ENCODE measurements at regions not wholly inside any gene's neighbourhood (a gene's known extent, or its start where the extent isn't known, plus 50 kb on each side); places are given as distances from the start of the nearest gene placed in this dataset.
"Not testable (repeated sequence)": the region's sequence is repeated elsewhere in the genome, so short reads cannot be mapped to it uniquely, and the experiment has no call there.

DNA sequence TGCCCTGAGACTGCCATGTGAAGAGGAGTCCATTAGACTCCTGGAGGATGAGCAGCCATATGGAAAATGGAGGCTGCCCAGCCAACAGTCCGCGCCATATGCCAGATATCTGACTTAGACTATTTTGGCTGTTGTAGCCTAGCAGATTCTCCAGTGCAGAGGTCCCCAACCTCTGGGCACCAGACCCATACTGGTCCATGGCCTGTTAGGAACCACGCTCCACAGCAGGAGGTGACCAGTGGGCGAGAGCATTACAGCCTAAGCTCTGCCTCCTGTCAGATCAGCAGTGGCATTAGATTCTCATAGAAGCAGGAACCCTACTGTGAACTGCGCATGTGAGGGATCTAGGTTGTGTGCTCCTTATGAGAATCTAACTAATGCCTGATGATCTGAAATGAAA lies 851.9 kb downstream of the NR2F1-AS1 start:
- no peak for DNase-seq (ENCODE audit: extremely low read depth in 1 of 11, low read depth in 9 of 11, low spot score in 4 of 11)

DNA sequence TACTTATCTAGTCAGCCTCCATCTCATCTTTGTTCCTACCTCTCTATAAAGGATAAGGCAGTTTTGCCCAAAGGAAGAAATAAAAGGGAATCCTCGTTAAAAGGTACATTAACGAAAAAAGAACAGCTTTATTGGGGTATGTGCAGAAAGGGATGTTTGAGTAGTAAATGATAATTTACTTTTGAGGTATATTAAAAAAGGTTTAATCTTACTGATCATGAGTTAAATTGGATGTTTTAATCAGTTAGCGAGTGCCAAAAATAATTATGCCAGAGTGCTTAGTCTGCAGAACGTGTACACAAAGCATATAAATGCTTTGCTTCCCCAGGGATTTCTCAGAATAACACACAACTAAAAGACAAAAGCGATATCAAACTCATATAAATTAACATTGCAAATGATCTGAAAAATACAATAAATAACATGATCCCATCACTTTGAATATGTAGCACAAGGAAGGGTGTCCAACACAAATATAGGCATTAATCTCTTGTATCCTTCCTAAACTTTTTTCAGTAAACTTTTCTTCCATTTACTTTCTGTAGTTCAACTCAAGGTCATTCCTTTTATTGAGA lies 865.0 kb downstream of the NR2F1-AS1 start:
- peak in 1 of 11 donors; percentile 31 for DNase-seq (ENCODE audit: extremely low read depth in 1 of 11, low read depth in 9 of 11, low spot score in 4 of 11)

DNA sequence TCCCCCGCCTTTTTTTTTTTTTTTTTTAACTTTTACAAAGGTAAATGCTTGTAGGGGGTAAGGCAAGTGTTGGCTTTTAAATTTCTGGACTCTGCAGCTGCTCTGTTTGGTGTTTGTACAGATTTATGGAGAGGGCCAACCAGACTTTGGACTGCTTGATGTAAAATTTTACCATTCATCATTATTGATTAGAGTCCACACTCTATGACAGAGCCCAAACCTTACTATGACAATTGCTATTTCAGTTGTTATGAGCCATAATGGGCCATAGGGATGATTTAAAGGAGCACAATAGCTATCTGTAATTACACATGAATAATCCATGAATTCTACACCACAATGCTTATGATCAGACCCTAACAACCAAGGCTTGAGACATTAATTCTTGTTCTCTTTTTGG lies 867.2 kb downstream of the NR2F1-AS1 start:
- DNase-seq (ENCODE audit: extremely low read depth in 1 of 11, low read depth in 9 of 11, low spot score in 4 of 11) = no peak

DNA sequence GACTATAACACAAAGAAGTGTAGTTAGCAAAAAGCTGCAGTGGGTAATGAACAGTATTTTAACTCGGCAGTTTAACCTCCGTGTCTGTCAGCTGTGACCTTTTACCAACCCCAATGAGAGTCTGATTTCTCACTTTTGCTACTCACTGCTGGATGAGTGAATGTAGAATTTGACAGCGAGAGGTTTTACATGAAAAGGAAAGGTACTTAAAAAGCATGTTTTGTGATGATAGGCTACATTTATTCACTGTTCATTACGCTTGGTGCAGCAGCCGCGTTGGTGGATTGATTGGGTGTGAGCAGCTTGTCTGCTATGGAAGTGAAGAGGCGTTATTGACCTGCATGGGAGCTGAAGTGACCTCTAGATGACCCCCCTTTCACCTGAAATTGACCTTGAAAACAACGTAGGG lies 867.7 kb downstream of the NR2F1-AS1 start:
- no peak for DNase-seq (ENCODE audit: extremely low read depth in 1 of 11, low read depth in 9 of 11, low spot score in 4 of 11)

DNA sequence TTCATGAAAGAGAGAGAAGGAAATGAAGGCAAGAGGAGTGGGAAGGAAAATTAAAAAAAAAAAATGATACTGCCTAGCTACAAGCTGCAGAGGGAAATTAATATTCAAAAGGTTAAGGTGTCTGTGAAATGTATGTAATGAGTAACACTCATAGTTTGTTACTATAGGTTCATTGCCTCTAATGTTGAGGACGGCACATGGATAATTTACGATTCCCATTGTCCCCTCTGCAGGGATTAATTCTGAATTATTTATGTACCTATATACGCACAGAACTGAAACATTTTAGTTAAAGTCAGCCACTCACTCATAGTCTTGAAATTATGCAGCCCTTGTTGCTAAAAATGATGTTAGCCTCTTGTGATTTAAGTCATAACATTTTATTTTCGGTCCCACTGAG lies 869.1 kb downstream of the NR2F1-AS1 start:
- DNase-seq (ENCODE audit: extremely low read depth in 1 of 11, low read depth in 9 of 11, low spot score in 4 of 11) = no peak

DNA sequence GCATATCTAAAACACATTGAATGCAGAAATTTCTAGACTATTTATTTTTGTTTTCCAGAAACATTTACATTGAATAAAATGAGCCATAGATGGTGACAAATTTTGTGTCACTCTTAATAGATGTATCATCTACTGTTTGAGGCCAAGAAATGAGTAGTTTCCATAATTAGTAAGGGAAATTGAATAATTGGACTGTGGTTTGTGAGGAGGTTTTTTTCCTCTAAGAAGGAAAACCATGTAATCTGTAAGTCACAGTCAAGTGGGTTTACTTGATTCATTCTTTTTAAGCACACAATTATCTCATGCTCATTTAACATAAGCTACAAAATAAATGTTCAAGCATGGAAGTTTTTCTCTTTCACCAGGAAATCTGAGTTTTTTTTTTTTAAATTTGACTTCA lies 876.4 kb downstream of the NR2F1-AS1 start:
- no peak for DNase-seq (ENCODE audit: extremely low read depth in 1 of 11, low read depth in 9 of 11, low spot score in 4 of 11)

DNA sequence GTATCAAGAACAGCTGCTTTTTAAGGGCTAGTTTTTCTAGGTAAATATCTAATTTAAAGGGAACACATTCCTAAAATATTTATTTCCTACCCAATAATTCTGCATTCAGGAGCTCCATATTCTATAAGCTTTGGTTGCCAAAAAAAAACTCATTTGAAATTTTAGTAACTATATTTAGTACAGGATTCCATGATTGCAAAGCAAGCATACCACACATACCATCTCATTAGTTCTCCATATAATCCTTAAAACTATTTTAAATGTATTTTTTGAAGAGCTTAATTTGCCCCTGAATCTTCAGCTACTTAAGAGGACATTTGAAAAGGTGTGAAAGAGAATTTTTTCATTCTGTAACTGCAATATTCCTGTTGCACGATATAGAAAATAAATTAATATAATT lies 877.0 kb downstream of the NR2F1-AS1 start:
- DNase-seq (ENCODE audit: extremely low read depth in 1 of 11, low read depth in 9 of 11, low spot score in 4 of 11) = no peak

DNA sequence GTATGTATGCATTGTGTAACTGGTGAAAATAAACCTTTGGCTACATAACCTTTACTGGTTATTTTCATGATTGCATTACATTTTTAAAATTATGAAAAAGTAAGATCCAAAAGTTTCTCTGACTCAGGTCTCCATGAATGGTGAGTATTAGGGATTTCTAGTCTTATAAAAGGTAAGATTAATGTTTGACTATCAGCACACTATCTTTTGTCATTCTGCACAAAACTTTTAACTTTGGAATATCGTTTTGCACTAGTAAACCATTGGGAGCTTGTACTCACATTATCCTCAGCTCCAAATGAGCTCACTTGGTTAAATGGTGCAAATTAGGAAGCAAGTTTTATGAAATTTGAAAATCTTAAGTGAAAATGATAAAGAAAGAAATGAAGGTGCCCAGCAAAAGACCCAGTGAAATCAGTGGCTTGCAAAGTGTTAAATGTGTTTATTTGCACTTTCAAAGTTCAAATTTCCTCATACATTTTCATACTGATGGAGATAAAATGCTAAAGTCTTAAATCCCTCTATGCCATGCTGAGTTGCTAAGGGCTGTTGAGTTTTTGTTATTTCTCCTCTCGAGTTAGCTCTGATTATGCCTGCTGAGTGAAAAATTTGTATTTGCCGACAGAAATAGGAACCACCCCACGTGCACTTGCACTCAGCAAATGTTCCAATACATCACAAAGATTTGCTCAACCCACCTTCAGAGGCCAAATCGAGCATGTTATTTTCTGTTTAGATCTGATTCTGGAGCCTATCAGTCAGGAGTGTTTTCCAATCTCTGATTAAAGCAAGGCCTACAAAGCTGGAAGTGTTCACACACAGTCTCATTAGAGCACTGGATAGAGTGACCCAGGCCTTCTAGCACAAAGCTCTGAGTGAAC lies 885.7 kb downstream of the NR2F1-AS1 start:
- no peak for DNase-seq (ENCODE audit: extremely low read depth in 1 of 11, low read depth in 9 of 11, low spot score in 4 of 11)

DNA sequence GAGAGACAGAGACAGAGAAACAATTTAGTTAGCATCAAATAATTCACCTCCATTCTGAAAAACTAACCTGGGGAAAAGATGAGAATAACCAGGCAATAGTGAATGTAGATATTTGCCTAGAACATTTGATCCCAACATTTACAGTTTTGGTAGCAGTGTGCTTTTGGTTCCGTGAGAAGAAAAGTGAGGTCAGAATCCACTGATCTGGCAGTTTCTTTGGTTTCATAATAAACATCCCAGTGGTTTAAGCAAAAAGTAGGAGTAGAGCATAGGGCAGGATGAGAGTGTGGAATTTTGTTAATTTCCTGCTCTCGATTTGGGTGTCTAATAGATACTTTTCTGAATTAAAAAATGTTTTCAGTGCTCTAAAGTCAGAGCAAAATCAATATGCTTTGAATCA lies 887.0 kb downstream of the NR2F1-AS1 start:
- no peak for DNase-seq (ENCODE audit: extremely low read depth in 1 of 11, low read depth in 9 of 11, low spot score in 4 of 11)

DNA sequence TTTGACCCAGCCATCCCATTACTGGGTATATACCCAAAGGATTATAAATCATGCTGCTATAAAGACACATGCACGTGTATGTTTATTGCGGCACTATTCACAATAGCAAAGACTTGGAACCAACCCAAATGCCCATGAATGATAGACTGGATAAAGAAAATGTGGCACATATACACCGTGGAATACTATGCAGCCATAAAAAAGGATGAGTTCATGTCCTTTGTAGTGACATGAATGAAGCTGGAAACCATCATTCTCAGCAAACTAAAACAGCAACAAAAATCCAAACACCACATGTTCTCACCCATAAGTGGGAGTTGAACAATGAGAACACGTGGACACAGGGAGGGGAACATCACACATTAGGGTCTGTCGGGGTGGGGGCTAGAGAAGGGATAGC lies 889.1 kb downstream of the NR2F1-AS1 start:
- not testable (repeated sequence) for DNase-seq (ENCODE audit: extremely low read depth in 1 of 11, low read depth in 9 of 11, low spot score in 4 of 11)

DNA sequence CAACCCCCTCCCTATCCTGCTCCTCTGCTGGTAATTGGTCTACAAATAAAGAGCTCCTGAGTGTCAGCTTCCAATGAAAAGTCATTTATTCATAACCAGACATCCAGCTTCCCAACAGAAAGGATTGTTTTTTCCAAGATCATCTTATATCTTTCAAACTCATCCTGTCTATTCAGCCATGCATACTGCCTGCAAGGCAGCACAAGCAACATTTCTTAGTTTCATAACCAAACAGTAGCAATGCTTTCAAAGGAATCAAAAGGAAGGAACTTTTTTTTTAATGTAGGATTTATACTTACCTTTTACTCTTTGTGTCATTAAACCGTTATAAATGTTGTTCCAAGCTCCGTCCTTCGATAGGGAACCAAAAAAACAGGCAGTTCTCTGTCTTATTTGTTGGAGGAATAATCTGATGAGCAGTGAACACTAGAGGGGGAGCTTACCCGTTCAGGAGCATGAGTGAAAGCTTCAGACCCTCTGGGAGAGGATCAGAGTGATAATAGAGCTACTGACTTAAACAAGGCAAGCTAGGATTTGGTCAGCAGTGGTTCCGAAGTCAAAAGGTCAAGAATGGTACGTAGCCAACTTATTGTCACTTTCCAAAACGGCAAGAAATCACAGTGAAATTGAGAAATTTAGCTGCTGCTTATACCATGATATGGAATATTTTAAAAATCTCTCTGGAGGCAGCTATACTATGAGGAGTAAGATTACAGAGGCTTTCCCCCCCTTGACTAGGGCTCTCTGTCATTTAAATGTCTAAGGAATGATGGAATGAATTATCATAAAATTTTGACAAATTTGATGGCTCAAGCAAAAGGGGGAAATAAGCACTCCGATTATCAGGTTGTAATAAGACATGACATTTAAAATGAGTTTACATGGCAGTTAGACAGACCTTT lies 892.9 kb downstream of the NR2F1-AS1 start:
- DNase-seq (ENCODE audit: extremely low read depth in 1 of 11, low read depth in 9 of 11, low spot score in 4 of 11) = peak in 9 of 11 donors; percentile 20 to 47 (median 35)

DNA sequence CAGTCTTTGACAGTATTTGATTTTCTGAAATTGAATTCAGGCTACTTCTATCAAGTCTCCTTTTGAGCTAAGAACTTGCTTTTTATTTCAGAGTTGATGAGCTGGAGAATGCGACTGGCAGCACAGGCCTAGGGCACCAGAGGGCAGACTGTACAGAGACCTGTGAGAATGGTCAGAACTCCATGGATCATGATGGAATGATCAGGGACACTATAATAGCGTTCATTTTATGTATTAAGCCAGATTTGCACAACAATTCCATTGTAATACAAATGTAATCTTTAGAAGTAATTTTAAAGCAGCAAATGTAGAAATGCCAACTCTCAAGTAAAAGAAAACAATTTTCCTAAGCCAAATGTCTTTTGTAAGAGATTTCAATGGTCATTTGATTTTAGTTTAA lies 902.4 kb downstream of the NR2F1-AS1 start:
- DNase-seq (ENCODE audit: extremely low read depth in 1 of 11, low read depth in 9 of 11, low spot score in 4 of 11) = no peak

DNA sequence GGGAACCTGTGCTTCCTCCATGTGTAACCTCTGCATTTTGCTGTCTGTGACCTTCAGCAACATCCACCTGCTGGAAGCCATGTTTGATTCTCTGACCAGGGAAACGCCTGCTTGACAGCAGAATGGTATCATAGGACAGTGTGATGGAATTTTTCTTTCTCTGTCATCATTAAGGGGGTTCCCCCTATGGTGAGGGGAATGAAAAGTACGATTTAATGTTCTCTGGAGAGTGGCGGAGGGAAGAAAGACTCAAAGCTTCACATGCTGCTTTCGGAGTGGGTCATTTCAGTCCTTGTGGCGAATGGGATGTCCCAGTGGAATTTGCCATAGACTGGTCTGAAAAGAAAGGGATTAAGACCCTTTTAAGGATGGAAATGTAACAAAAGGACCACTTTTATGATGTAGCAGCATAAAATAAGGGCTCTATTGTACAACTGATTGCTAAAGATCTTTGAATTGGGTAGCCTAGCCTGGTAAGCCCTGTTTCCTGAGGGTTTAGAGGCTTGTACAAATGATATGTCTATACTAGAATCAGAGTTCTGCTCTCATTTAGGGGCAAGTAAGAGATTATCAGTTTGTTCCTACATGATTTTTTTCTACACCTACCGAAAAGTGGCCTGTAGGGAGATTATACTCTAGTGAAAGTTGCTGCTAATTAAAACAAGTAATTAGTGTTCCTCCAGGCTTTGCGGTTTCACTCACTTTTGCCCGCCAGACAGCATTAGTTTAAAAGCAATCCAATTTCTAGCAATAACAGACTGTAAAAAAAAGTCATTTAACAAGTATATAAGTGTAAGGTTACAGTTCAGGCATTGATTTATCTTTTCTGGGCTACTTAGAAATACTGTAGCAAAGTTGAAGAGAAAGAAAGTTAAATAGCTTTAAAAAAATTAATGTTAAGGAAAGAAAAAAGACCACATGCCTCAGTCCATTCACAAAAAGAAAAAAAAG lies 904.5 kb downstream of the NR2F1-AS1 start:
- DNase-seq (ENCODE audit: extremely low read depth in 1 of 11, low read depth in 9 of 11, low spot score in 4 of 11) = no peak

DNA sequence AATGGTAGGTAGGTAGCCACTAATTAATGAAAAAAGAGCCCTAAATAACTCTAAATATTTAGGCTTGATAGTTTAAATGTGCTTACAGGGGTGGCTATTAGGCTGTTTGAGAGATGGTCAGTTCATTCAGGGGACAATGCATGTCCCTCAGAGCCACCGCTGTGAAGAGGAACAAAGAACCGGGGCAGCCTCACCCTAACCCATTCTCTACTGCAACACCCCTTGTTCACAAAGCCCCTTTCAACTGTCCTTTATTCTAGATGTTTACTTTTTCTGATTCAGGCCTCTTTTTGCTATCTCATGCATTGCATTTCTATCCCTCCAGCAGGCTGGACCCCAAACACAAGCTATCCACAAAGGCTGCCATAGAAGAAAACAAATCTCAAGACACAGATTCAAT lies 906.7 kb downstream of the NR2F1-AS1 start:
- DNase-seq (ENCODE audit: extremely low read depth in 1 of 11, low read depth in 9 of 11, low spot score in 4 of 11) = no peak

DNA sequence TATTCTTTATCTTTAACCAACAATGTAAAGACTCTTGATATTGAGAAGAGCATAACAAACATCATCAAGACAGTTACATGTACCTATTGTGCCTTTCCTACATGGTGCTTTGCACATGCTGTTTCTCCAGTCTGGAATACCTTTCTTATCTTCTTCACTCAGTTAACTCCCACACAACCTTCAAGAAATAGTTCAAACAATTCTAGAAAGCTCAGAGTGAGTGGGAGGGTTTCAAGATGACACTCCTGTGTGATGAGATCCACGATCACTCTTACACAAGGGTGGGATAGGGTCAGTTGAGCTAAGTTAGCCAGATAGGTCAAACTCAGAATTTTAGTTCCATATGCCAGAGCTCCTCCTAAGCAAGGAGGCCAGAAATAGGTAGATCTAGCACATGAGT lies 915.5 kb downstream of the NR2F1-AS1 start:
- no peak for DNase-seq (ENCODE audit: extremely low read depth in 1 of 11, low read depth in 9 of 11, low spot score in 4 of 11)

DNA sequence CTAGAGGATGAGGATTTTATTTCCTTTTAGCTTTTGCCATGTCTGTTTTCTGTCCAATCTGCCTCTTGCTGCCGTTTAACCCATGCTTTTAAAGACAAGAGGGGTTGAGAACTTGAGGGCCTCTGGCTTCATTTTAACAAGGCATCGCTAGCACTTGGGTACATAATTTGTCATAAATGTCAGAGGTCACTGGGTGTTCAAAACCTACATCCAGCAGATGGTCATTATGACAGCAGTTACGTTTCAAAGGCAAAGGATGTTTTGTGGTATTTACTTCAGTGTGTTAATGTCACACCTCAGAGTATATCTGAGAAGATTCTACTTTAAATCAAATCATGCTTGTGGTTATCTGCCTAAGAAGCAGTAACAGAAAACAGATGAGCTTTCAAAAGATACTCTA lies 918.3 kb downstream of the NR2F1-AS1 start:
- DNase-seq (ENCODE audit: extremely low read depth in 1 of 11, low read depth in 9 of 11, low spot score in 4 of 11) = no peak

DNA sequence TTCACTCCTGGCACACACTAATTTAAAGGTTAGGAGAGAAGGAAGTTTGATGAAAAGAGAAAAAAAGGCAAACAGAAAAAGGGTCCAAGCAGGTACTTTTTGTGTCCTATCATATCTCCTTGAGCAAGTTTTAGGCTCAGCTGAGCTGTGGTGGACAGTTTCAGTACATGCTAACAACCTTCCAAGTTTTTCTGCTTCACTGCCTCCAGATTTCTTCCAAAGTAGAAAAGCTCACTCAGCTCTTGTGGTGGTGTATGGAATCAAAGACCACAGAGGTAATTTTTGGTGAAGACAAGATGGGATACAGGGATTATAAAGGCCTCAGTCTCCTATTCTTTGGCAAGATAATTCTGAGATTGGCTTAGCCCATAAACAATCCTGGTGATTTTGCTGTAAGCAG lies 921.8 kb downstream of the NR2F1-AS1 start:
- DNase-seq (ENCODE audit: extremely low read depth in 1 of 11, low read depth in 9 of 11, low spot score in 4 of 11) = no peak

DNA sequence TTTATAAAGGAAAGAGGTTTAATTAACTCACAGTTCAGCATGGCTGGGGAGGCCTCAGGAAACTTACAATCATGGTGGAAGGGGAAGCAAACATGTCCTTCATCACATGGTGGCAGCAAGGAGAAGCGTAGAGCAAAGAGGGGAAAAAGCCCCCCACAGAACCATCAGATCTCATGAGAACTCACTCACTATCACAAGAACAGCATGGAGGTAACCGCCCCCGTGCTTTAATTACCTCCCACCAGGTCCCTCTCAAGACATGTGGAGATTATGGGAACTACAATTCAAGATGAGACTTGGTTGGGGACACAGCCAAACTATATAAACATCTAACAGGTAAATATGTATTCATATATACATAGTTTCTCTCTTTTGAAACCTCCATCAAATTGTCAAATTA lies 926.4 kb downstream of the NR2F1-AS1 start:
- DNase-seq (ENCODE audit: extremely low read depth in 1 of 11, low read depth in 9 of 11, low spot score in 4 of 11) = not testable (repeated sequence)

Measured in renal cortex interstitium (tissue), 11 donors.